ENCODE measurements at regions not wholly inside any gene's neighbourhood (a gene's known extent, or its start where the extent isn't known, plus 50 kb on each side); places are given as distances from the start of the nearest gene placed in this dataset.

GRCh38 chr5:100664140-100664539 is 129.0 kb downstream of the FAM174A start:
- H3K9me3 ChIP-seq: no peaks in the 10 kb centered on the region
- TF ChIP-seq CTCF (IDR thresholded peaks at IDR 0.05): no peak
- DNase-seq: no peak
- no peak overlapping the region for H3K27ac ChIP-seq
- whole genome bisulfite sequencing, 2 donors: 92 to 96% methylated on average over 1 of the region's 1 CpG
- H3K4me1 ChIP-seq: peaks cover 0 to 21% (median 0%) of the 10 kb centered on the region in 9 donors
- no peaks in the 10 kb centered on the region for H3K27me3 ChIP-seq
- intact Hi-C loops (cut with DNase I): no loop called here
- no peak for ATAC-seq
- H3K36me3 ChIP-seq: no peaks in the 10 kb centered on the region
- no peak overlapping the region for H3K4me3 ChIP-seq

- Histone ChIP-seq H3K4me1 (peaks cover 0 to 21% (median 0%) of the 10 kb centered on the region in 9 donors), H3K4me3 (no peak overlapping the region), H3K27me3 (no peaks in the 10 kb centered on the region), H3K27ac (peak overlapping the region in 1 of 10 donors; percentile 85), H3K9me3 (peaks cover 0 to 8% (median 0%) of the 10 kb centered on the region in 11 donors), H3K36me3 (no peaks in the 10 kb centered on the region)
- no peak for TF ChIP-seq CTCF (IDR thresholded peaks at IDR 0.05)
- intact Hi-C loops (cut with DNase I): no loop called here
- DNase-seq (no peak), ATAC-seq (no peak)
- WGBS, 2 donors: 50 to 64% methylated on average over 4 of the region's 4 CpGs
These were observed 132.0 kb downstream of the FAM174A start for GRCh38 chr5:100667161-100667630.

- no peaks in the 10 kb centered on the region for H3K27me3 ChIP-seq
- no peak for TF ChIP-seq CTCF (IDR thresholded peaks at IDR 0.05)
- H3K4me1 ChIP-seq: peaks cover 0 to 21% (median 0%) of the 10 kb centered on the region in 9 donors
- H3K9me3 ChIP-seq: peaks cover 0 to 13% (median 0%) of the 10 kb centered on the region in 11 donors
- ATAC-seq: no peak
- WGBS, 2 donors: 64 to 70% methylated on average over 3 of the region's 3 CpGs
- peak overlapping the region in 1 of 10 donors; percentile 85 for H3K27ac ChIP-seq
- no peaks in the 10 kb centered on the region for H3K36me3 ChIP-seq
- DNase-seq: no peak
- intact Hi-C loops (cut with DNase I): no loop called here
- no peak overlapping the region for H3K4me3 ChIP-seq
These were observed 133.3 kb downstream of the FAM174A start for GRCh38 chr5:100668511-100668910.

- intact Hi-C loops (cut with DNase I): no loop called here
- DNase-seq (no peak), ATAC-seq (no peak)
- 55 to 69% methylated on average over 5 of the region's 5 CpGs for WGBS, 2 donors
- Histone ChIP-seq H3K9me3 (peaks cover 0 to 37% (median 1%) of the 10 kb centered on the region in 11 donors), H3K4me3 (no peak overlapping the region), H3K36me3 (no peaks in the 10 kb centered on the region), H3K4me1 (no peaks in the 10 kb centered on the region), H3K27me3 (no peaks in the 10 kb centered on the region), H3K27ac (no peak overlapping the region)
- TF ChIP-seq CTCF (IDR thresholded peaks at IDR 0.05): no peak
These were observed 141.8 kb downstream of the FAM174A start for GRCh38 chr5:100676817-100677631.
